HG03095 (cell line): ENCODE measurements at regions not wholly inside any gene's neighbourhood (a gene's known extent, or its start where the extent isn't known, plus 50 kb on each side); places are given as distances from the start of the nearest gene placed in this dataset.

ENCODE experiments used
- ATAC-seq: cut with Tn5 transposase; IDR thresholded peaks from one replicate; pipeline ENCODE4 v1.9.1; 2021; ENCODE audit warnings: moderate library complexity; ENCODE audit not compliant: unreplicated experiment

DNA sequence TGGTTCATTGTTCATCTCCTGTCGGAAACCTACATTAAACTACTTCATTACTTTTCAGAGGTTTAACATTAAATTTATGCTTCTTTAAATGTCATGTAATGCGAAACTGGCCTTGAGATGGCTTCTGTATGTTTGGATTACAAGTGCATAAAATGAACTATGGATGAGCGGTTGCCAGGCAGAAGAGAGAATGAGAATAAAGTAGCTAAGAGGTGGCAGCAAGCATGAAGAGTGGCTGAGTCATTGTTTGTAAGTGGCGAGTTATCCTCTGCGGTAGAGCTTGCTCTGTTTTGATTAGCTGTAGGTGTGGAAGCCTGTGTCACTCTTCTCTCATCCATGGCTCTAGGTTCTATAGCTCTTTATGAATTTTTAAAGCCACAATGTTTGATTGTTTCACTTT, 1139.6 kb upstream of the PCDH9 start:
- no peak for ATAC-seq

DNA sequence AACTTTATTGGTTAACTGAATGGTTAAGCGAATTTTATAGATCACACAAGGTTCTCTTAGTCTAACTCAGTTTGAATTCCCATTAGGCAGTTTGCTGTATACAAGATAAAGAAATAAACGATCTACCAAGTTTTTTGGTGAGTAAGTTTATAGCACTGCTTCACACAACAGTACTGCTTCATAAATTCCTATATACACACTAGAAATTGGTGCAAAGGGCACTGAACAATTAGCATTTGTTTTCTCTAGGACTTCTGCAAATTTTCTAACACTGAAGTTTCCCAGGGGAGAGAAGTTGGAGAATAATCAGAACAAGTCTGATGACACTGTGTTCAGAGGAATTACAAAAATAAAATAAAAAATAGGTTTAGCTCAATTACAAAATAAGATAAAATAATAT, 1138.8 kb upstream of the PCDH9 start:
- no peak for ATAC-seq

DNA sequence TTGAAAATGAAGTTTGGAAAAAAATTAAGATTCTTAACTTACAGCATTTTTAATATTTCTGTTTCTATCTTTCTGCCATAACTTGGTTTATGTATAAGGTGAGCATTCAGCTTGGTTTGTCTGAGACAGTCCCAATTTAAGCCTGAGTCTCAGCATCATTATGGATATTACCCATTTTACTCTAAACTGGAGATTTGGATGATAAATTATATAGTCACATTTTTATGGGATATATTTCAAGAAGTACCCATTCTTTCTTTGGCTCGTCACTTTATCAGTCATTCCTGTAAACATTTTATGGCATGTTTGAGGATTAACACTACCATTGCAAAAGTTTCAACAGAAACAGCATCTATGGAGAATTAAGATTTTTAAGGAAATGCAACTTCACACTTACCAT, 1129.0 kb upstream of the PCDH9 start:
- no peak for ATAC-seq

DNA sequence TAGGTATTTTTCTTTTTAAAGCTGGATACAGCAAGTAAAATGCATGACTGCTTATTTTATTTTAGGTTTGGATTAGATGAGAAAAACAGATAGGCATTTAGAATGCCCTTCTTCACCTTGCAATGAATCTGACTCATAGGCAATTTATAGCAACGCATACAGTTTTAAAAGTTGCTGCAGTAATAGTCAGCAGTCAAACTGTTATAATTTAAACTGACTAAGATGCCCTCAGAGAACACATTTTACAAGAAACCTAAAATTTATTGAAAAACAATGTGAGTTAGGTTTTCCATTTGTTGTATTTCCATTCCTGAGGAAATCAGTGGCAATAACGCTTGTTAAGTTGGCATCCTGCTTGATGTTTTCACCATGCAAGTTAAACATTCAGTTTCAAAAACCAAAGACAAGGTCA, 1128.2 kb upstream of the PCDH9 start:
- no peak for ATAC-seq

DNA sequence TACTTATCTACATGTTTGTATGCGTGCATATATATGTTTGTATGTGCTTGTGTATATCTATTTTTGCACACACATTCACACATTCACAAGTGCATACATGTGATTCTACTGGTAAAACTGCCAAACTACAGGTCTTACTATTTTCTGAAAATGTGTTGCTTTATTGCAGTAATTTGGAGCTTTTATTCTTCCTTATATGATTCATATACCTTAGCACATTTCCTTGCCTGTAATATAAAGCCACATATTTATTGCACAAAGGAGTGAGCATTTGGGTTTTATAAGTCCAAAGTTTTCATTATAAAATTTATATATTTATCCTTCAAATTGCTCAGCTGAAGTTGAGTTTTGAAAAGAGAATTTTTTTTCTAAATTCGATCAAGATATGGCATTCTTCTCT, 1120.4 kb upstream of the PCDH9 start:
- no peak for ATAC-seq

DNA sequence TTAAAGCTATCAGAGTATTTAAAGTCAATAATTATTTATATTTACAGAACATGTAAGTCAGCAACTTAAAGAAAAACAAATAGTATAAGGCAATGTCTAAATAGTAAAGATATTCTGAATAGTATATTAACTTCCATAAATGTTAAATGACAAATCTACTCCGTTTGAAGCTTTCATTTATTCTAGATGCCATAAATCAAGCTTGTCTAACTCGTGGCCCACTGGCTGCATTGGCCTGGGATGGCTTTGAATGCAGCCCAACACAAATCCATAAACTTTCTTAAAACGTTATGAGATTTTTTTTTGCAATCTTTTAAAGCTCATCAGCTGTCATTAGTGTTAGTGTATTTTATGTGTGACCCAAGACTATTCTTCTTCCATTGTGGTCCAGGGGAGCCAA, 1117.1 kb upstream of the PCDH9 start:
- no peak for ATAC-seq

DNA sequence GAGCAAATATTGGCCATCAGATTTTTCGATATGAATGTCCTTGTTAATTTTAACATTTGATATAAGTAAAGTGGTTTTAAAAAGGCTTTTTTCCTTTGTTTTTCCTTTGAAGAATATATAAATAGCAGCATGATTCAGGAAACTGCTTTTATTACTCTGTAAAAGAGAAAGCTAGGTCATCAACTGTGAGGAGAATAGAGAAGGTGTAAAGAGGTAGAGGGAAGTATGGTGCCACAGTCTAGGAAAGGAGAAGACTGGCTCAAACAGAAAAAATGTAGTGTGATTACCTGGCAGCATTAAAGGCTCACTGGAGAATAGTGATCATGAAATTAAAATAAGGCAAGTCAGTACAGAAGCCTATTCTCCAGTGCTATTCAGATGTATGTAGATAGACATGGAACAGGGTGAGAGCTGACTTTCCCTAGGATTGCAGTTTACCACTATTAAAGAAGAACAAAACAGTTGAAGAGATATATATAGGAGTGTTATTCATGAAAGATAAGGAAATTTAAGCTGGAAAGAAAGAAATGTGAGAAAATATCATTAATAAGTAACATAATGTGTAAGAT, 1115.9 kb upstream of the PCDH9 start:
- no peak for ATAC-seq

DNA sequence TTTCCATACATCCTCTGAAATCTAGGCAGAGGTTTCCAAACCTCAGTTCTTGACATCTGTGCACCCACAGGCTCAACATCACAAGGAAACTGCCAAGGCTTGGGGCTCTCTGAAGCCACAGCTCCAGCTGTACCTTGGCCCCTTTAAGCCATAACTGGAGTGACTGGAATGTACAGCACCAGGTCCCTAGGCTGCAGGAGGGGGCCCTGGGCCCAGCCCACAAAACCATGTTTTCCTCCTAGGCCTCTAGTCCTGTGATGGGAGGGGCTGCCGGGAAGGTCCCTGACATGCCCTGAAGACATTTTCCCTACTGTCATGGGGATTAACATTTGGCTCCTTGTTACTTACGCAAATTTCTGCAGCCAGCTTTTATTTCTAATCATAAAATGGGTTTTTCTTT, 1093.0 kb upstream of the PCDH9 start:
- ATAC-seq = no peak

DNA sequence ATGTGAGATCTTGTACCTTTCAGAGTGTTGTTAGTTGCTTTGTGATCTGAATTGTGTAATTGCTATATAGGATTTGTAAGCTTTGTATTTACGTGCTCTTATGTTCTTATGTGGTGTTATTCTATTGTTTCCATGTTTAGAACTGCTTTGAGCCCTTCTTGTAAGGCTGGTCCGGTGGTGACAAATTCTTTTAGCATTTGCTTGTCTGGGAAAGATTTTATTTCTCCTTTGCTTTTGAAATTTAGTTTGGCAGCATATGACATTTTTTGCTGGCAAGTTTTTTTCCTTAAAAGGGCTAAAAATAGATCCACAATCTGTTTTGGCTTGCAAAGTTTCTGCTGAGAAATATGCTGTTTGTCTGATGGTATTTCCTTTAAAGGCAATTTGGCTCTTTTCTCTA, 1089.2 kb upstream of the PCDH9 start:
- ATAC-seq = no peak

DNA sequence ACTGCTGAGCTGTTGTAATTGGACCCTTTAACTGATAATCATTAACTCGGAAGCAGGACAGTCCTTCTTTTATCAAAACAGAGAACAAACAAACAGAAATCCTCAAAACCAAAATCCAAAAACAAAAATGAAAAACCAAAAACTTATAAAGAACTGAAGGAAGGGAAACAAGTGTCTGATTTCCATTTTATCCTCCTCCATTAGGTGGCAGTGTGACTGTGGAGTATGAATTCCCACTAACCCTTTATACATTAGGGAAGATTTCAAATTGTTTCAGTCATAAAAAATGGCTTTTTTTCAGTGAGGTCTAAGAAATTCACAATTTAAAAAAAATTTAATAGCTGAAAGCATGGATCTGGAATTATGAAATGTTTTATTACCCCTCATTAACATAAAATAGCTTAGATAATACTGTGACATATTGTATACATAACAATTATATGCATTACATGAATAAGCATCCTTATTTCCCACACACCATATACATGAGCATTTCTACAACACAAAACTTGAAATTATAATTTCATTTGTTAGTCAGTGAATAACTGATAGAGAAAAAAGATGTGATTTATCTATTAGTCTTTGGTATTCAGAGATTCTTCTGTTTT, 1074.3 kb upstream of the PCDH9 start:
- ATAC-seq = no peak

DNA sequence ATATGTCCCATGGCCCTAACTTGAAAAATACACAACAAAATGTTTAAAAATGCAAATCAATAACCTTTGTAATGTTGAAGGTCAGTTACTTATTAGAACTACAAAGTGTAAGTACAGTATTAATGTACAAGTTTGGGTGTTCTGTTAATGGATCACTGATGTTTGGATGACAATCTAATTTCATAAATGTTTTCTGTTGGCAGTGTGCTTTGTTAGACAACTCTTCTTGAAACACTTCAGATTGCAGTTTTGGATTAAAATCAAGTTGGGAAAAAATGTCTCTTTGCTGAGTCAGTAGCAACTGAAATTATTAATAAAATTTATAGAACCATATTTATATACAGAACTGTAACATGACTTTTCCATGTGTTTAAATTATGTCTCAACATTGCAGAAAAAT, 1063.5 kb upstream of the PCDH9 start:
- no peak for ATAC-seq

DNA sequence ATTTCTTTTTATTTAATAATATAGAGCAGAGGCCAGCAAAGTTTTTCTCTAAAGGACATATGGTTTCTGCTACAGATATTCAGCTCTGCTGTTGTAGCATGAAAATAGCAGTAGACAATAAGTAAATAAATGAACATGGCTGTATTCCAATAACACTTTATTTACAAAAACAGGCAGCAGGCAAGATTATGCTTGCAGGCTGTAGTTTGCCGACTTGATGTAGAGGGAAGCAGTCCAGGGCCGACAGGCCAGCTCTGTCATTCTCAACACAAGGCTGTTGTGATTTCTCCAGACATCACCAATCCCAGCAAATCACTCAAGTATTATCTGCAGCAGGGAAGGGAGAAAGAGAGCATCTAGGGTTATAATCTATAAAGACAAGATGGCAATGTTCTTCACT, 1062.5 kb upstream of the PCDH9 start:
- ATAC-seq = no peak

DNA sequence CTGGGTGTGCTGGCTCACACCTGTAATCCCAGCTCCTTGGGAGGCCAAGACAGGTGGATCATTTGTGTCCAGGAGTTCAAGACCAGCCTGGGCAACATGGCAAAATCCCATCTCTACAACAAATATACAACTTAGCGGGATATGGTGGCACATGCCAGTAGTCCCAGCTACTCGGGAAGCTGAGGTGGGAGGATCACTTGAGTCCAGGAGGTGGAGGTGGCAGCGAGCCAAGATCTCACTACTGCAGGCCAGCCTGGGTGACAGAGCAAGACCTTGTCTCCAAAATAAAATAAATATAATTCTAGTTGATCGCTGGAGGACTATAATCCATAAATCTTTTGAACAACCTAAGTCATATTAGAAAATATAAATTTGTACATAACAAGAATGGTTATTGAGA, 1061.5 kb upstream of the PCDH9 start:
- ATAC-seq = no peak

DNA sequence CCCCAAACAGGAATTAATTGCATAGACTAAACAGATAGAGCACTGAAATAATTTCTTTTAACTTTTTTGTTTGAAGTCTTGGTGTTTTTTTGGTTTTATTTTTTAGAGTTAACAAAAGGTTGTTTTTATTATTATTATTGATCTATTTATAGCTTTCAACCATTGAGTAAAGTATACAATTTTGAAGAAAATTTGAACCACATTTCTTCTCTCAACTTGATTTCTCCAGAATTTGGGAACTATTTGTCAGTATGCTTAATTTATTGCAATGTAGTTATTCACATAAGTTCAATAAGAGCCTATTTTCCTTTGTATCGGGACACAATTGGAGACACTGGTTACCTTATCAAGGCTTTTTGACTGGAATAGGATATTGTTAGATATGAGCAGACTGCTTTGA, 1045.6 kb upstream of the PCDH9 start:
- no peak for ATAC-seq

DNA sequence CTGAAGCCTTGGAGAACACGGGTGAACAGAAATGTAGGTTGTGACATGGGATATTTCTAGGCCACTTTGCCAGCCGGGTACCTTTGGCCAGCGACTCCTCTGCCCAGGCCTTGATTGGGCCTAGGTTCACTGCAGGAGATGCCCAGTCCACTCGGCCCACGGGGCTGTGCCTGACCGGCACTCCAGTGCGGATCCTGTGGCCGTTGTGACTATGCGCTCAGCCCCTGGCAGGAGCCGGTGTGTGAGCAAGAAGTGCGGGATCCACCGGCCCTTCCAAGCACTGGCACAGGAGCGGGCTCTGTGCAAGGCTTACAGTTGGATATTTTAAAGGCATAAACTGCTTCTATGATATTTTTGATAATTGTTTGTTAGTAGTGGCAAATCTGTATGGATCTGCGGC, 1042.5 kb upstream of the PCDH9 start:
- ATAC-seq = no peak

DNA sequence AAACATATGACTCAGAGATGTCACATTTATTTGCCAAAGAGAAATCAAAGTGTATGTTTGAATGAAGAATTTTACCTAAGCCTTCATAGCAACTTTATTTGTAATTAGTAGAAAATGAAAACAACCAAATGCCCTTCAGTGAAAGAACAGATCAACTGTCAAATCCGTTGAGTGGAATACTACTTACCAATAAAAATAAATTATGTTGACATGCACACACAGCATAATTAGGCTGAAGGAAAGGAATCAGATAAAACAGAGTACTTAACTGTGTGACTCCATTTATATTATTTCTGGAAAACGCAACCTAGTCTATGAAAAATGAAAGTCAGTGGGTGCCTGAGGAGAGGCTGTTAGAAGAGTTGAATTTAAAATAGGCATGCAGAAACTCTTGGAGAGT, 1034.6 kb upstream of the PCDH9 start:
- no peak for ATAC-seq

DNA sequence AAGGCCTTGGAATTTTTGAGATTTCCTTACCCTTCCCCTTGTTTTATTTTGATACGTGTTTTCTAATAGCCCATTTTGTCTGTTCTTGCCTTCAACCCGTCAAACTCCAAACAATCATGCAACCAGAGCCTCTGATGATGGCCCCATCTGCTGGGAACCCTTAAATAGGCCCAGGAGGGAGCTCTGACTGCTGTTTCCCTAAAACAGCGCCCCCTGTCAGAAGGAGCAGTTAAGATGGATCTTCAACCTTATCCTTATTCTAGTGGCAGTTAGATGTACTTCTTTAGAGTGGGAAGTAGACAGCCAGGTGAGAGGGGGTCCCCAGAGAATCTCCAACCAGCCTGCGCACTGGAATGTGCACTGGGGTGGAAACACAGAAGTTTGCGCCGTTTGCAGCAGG, 1031.0 kb upstream of the PCDH9 start:
- ATAC-seq = no peak

DNA sequence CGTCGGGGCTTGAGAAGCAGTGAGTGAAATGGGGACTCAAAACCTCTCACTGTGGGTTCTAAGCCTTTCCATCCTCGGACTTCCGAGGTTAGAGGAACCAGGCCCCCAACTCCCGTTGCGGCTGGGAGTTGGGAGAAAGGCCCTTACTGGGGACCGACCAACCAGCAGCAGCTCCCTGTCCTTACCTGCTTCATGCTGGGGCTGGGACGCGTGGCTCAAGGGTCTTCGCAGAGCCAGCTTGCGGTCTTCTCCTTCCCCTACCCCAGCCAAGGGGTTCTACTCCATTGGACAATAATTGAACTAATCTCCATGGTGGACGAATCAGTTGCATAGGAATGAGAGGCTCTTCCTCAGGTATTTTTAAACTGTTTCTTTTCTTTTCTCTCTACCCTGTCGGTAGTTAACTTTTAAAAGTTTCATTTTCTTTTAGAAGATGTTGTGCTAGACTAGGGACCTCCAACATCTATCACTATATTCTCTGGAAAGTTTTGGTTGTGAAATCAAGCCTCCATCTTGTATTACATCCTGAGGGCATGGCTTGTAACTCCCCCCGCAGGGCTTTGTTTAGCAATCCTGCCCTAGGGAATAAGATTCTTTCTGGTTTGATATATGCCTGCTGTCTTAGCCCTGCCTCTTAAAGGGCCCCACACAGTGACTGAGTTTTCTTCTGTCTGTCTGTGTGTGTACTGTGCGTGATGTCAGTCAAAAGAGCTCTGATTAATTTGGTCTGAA, 1027.1 kb upstream of the PCDH9 start:
- no peak for ATAC-seq

DNA sequence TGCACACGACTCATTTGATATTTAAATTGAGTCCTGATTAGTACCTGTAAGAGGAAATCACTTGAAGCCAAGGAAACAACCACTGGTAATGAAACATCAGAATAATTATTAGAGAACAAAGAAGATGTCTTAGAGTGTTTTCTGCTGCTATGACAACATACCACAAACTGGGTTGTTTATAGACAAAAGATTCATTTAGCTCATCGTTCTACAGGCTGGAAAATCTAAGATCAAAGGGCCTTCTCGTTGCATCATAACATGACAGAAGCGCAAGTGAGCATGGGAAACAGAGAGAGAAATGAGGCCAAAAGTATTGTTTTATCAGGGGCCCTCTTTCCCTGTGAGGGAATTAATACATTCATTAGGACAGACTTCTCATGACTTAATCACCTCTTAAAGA, 1024.0 kb upstream of the PCDH9 start:
- ATAC-seq = no peak

DNA sequence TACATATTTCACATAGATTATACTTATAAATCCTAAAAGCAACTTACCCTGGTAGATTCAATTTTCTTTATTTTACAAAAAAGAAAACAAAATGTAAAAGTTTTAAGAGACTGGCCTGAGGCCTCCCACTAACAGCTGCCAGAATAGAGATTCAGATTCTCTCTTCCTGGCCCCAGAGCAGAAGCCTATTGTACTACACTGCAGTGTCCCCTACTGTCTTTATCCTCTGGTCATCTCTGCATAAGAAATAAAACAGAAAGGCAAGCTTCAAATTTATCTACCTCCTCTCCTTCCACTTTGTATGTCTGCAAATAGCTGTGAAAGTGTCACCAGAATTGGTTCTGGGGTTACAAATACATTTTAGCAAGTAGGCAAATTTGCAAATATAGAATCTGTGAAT, 1004.1 kb upstream of the PCDH9 start:
- no peak for ATAC-seq

DNA sequence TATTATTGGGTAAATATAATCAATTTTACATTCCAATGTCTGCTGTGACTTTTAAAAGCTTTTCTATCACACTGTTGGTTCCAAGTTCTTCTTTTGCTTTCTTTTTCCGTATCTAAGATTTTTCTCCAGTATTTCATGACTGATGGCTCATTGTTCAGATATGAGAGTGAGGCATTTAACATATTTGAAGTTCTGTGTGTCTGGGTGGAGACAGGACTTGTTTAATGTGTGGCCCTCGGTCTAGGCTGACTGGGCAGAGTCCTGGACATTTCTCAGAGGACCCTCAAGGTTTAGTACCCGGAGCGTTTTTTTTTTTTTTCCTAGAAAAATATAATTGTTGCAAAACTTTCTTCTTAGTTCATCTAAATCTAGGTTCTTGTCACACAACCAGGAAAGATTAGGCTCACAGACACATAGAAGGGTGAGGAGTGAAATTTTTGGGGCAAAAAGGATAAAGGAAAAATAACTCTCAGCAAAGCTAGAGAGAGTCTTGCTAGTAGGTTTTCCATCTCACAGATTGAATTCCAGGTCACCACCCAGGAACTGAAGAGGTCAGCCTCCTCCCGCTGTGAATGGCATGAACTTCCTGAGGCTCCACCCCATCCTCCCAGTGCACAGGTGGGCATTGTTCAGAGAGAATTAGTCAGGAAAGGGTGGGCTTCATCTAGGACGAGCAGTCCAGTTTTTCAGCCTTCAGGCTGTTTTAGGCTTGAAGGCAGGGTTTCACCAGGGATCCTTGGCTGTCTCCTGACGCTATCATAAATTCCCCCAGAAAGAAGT, 1002.4 kb upstream of the PCDH9 start:
- ATAC-seq = no peak
